ENCODE measurements at regions not wholly inside any gene's neighbourhood (a gene's known extent, or its start where the extent isn't known, plus 50 kb on each side); places are given as distances from the start of the nearest gene placed in this dataset.

GRCh38 chr13:29991343-29991742 lies 140.9 kb upstream of the UBL3 start:
- POLR2A ChIA-PET, result no interaction called here

GRCh38 chr13:29987340-29987739 lies 136.9 kb upstream of the UBL3 start:
- H3K36me3 ChIP-seq (ENCODE audit: insufficient read depth, low read length), result no peaks in the 10 kb centered on the region
- CTCF ChIA-PET (ENCODE audit: unreplicated experiment), result no interaction called here
- H2AFZ ChIP-seq (ENCODE audit: low read length), result no peak overlapping the region
- no peak for TF ChIP-seq EZH2phosphoT487 (IDR thresholded peaks at IDR 0.05; ENCODE audit: borderline replicate concordance, low read depth, low read length)
- no peak for TF ChIP-seq CTCF (conservative IDR thresholded peaks at IDR 0.05; ENCODE audit: low read length)
- POLR2A ChIA-PET, result interaction anchor here (0.6 kb wide), 1 partner anchor 1061 kb away, joined by 3 read pairs; no protein-coding TSS in a partner anchor
- H3K9me3 ChIP-seq (ENCODE audit: low read length), result no peaks in the 10 kb centered on the region
- no peak overlapping the region for H3K4me3 ChIP-seq (ENCODE audit: low read depth, low read length, poor library complexity, severe bottlenecking)
- no peaks in the 10 kb centered on the region for H4K20me1 ChIP-seq (ENCODE audit: insufficient read depth, low read length)
- intact Hi-C loops (cut with micrococcal nuclease; ENCODE audit: unreplicated experiment), result no loop called here
- H3K9me2 ChIP-seq (ENCODE audit: insufficient read depth, low read length), result no peaks in the 10 kb centered on the region
- no TSS peak for BruUV-seq (replicated peaks)
- H3K4me1 ChIP-seq (ENCODE audit: insufficient read depth, low read length, poor library complexity, severe bottlenecking), result no peaks in the 10 kb centered on the region
- H3K27ac ChIP-seq (ENCODE audit: low read depth, low read length, poor library complexity, severe bottlenecking), result no peak overlapping the region
- DNase-seq (ENCODE audit: low spot score), result no peak
- H3K4me2 ChIP-seq (ENCODE audit: low read length), result no peak overlapping the region
- no peaks in the 10 kb centered on the region for H3K79me2 ChIP-seq (ENCODE audit: insufficient read depth, low read depth, low read length)

More at GRCh38 chr13:29991343-29991742, 140.9 kb upstream of the UBL3 start:
- CTCF ChIA-PET (ENCODE audit: unreplicated experiment), result no interaction called here
- no peaks in the 10 kb centered on the region for H3K9me2 ChIP-seq (ENCODE audit: insufficient read depth, low read length)
- H4K20me1 ChIP-seq (ENCODE audit: insufficient read depth, low read length), result no peaks in the 10 kb centered on the region
- H3K27ac ChIP-seq (ENCODE audit: low read depth, low read length, poor library complexity, severe bottlenecking), result no peak overlapping the region
- BruUV-seq (replicated peaks), result no TSS peak
- no peak overlapping the region for H3K4me3 ChIP-seq (ENCODE audit: low read depth, low read length, poor library complexity, severe bottlenecking)
- no peak for TF ChIP-seq CTCF (conservative IDR thresholded peaks at IDR 0.05; ENCODE audit: low read length)
- TF ChIP-seq EZH2phosphoT487 (IDR thresholded peaks at IDR 0.05; ENCODE audit: borderline replicate concordance, low read depth, low read length), result no peak
- H3K9me3 ChIP-seq (ENCODE audit: low read length), result no peaks in the 10 kb centered on the region
- no peak for DNase-seq (ENCODE audit: low spot score)
- no peak overlapping the region for H3K4me2 ChIP-seq (ENCODE audit: low read length)
- intact Hi-C loops (cut with micrococcal nuclease; ENCODE audit: unreplicated experiment), result no loop called here
- no peak overlapping the region for H2AFZ ChIP-seq (ENCODE audit: low read length)
- H3K79me2 ChIP-seq (ENCODE audit: insufficient read depth, low read depth, low read length), result no peaks in the 10 kb centered on the region
- H3K4me1 ChIP-seq (ENCODE audit: insufficient read depth, low read length, poor library complexity, severe bottlenecking), result no peaks in the 10 kb centered on the region
- no peaks in the 10 kb centered on the region for H3K36me3 ChIP-seq (ENCODE audit: insufficient read depth, low read length)

GRCh38 chr13:29980339-29980738 lies 129.9 kb upstream of the UBL3 start:
- intact Hi-C loops (cut with micrococcal nuclease; ENCODE audit: unreplicated experiment), result no loop called here
- CTCF ChIA-PET (ENCODE audit: unreplicated experiment), result no interaction called here
- Histone ChIP-seq H3K4me3 (ENCODE audit: low read depth, low read length, poor library complexity, severe bottlenecking) (no peak overlapping the region), H3K36me3 (ENCODE audit: insufficient read depth, low read length) (no peaks in the 10 kb centered on the region), H3K9me2 (ENCODE audit: insufficient read depth, low read length) (no peaks in the 10 kb centered on the region), H3K9me3 (ENCODE audit: low read length) (no peaks in the 10 kb centered on the region), H3K79me2 (ENCODE audit: insufficient read depth, low read depth, low read length) (no peaks in the 10 kb centered on the region), H3K27ac (ENCODE audit: low read depth, low read length, poor library complexity, severe bottlenecking) (no peak overlapping the region), H3K4me1 (ENCODE audit: insufficient read depth, low read length, poor library complexity, severe bottlenecking) (no peaks in the 10 kb centered on the region), H3K4me2 (ENCODE audit: low read length) (no peak overlapping the region), H2AFZ (ENCODE audit: low read length) (no peak overlapping the region), H4K20me1 (ENCODE audit: insufficient read depth, low read length) (no peaks in the 10 kb centered on the region)
- no TSS peak for BruUV-seq (replicated peaks)
- POLR2A ChIA-PET, result no interaction called here
- TF ChIP-seq CTCF (conservative IDR thresholded peaks at IDR 0.05; ENCODE audit: low read length) (no peak), EZH2phosphoT487 (IDR thresholded peaks at IDR 0.05; ENCODE audit: borderline replicate concordance, low read depth, low read length) (no peak)
- no peak for DNase-seq (ENCODE audit: low spot score)

All from OCI-LY7 (cell line).